ENCODE measurements at regions not wholly inside any gene's neighbourhood (a gene's known extent, or its start where the extent isn't known, plus 50 kb on each side); places are given as distances from the start of the nearest gene placed in this dataset.

GRCh38 chr1:201598396-201598795 is 59.5 kb downstream of the NAV1 start:
- no peak overlapping the region for H3K4me3 ChIP-seq (ENCODE audit: low read depth, low read length)
- DNase-seq (ENCODE audit: low read depth) = no peak
- TF ChIP-seq MAX (IDR thresholded peaks at IDR 0.05; ENCODE audit: low read depth, low read length) = no peak

GRCh38 chr1:201598973-201599372 is 60.0 kb downstream of the NAV1 start:
- TF ChIP-seq POLR2A (IDR thresholded peaks at IDR 0.05; ENCODE audit: extremely low read depth, insufficient read length) (no peak), MYC (IDR thresholded peaks at IDR 0.05; ENCODE audit: low read depth, low read length) (no peak)
- DNase-seq (ENCODE audit: low read depth) = no peak
- no peak overlapping the region for H3K4me3 ChIP-seq (ENCODE audit: low read depth, low read length)

- TF ChIP-seq CTCF (IDR thresholded peaks at IDR 0.05; ENCODE audit: low read depth, low read length) (no peak), POLR2A (IDR thresholded peaks at IDR 0.05; ENCODE audit: extremely low read depth, insufficient read length) (no peak), MAX (IDR thresholded peaks at IDR 0.05; ENCODE audit: low read depth, low read length) (no peak), MYC (IDR thresholded peaks at IDR 0.05; ENCODE audit: low read depth, low read length) (no peak)
- no peak for DNase-seq (ENCODE audit: low read depth)
These were observed 60.6 kb downstream of the NAV1 start for GRCh38 chr1:201599548-201599947.

GRCh38 chr1:201602413-201603265 is 63.7 kb downstream of the NAV1 start:
- no peak overlapping the region for H3K4me3 ChIP-seq (ENCODE audit: low read depth, low read length)
- DNase-seq (ENCODE audit: low read depth) = no peak
- no peak for TF ChIP-seq MAX (IDR thresholded peaks at IDR 0.05; ENCODE audit: low read depth, low read length)
- TF ChIP-seq POLR2A (IDR thresholded peaks at IDR 0.05; ENCODE audit: extremely low read depth, insufficient read length) = no peak

More at GRCh38 chr1:201599548-201599947, 60.6 kb downstream of the NAV1 start:
- H3K4me3 ChIP-seq (ENCODE audit: low read depth, low read length) = no peak overlapping the region

GRCh38 chr1:201603613-201604232 is 64.8 kb downstream of the NAV1 start:
- no peak for DNase-seq (ENCODE audit: low read depth)
- TF ChIP-seq POLR2A (IDR thresholded peaks at IDR 0.05; ENCODE audit: extremely low read depth, insufficient read length) (no peak), MAX (IDR thresholded peaks at IDR 0.05; ENCODE audit: low read depth, low read length) (no peak), CTCF (IDR thresholded peaks at IDR 0.05; ENCODE audit: low read depth, low read length) (no peak), MYC (IDR thresholded peaks at IDR 0.05; ENCODE audit: low read depth, low read length) (no peak)
- H3K4me3 ChIP-seq (ENCODE audit: low read depth, low read length) = no peak overlapping the region

GRCh38 chr1:201605385-201606010 is 66.6 kb downstream of the NAV1 start:
- TF ChIP-seq MYC (IDR thresholded peaks at IDR 0.05; ENCODE audit: low read depth, low read length) (no peak), MAX (IDR thresholded peaks at IDR 0.05; ENCODE audit: low read depth, low read length) (no peak), POLR2A (IDR thresholded peaks at IDR 0.05; ENCODE audit: extremely low read depth, insufficient read length) (no peak), CTCF (IDR thresholded peaks at IDR 0.05; ENCODE audit: low read depth, low read length) (no peak)
- no peak overlapping the region for H3K4me3 ChIP-seq (ENCODE audit: low read depth, low read length)
- no peak for DNase-seq (ENCODE audit: low read depth)

GRCh38 chr1:201606096-201606495 is 67.2 kb downstream of the NAV1 start:
- no peak overlapping the region for H3K4me3 ChIP-seq (ENCODE audit: low read depth, low read length)
- no peak for DNase-seq (ENCODE audit: low read depth)
- no peak for TF ChIP-seq MYC (IDR thresholded peaks at IDR 0.05; ENCODE audit: low read depth, low read length)
- TF ChIP-seq POLR2A (IDR thresholded peaks at IDR 0.05; ENCODE audit: extremely low read depth, insufficient read length) = no peak
- TF ChIP-seq MAX (IDR thresholded peaks at IDR 0.05; ENCODE audit: low read depth, low read length) = no peak
- no peak for TF ChIP-seq CTCF (IDR thresholded peaks at IDR 0.05; ENCODE audit: low read depth, low read length)

Measured in NB4 (cell line).